WERI-Rb-1 (cell line): ENCODE measurements at regions not wholly inside any gene's neighbourhood (a gene's known extent, or its start where the extent isn't known, plus 50 kb on each side); places are given as distances from the start of the nearest gene placed in this dataset.

ENCODE experiments used
- DNase-seq: peaks from one replicate; pipeline ENCODE4 v3.0.0-alpha.2; 2020
- H3K27ac ChIP-seq: fragments of 250-450 bp; sonication (Bioruptor Pico); 2 replicates; pipeline ENCODE4 v1.5.1; 2020; ENCODE audit warnings: mild to moderate bottlenecking, moderate library complexity
- H3K27me3 ChIP-seq: fragments of 250-450 bp; sonication (Bioruptor Pico); 2 replicates; pipeline ENCODE4 v1.5.1; 2021; ENCODE audit warnings: mild to moderate bottlenecking, low read depth, moderate library complexity; ENCODE audit not compliant: insufficient read depth, severe bottlenecking
- H3K36me3 ChIP-seq: fragments of 250-450 bp; sonication (Bioruptor Pico); 2 replicates; pipeline ENCODE4 v1.5.1; 2020; ENCODE audit warnings: mild to moderate bottlenecking, moderate library complexity
- H3K4me3 ChIP-seq: 2 replicates; pipeline ENCODE4 v1.5.1; 2011; ENCODE audit warnings: low read depth, mild to moderate bottlenecking, control low read depth, low read length
- H3K9me3 ChIP-seq: fragments of 250-450 bp; sonication (Bioruptor Pico); 2 replicates; pipeline ENCODE4 v1.5.1; 2021; ENCODE audit warnings: mild to moderate bottlenecking, moderate library complexity; ENCODE audit not compliant: severe bottlenecking
- TF ChIP-seq, protein P1 (sequence below): IDR thresholded peaks from 2 replicates; pipeline ENCODE4 v1.5.1; 2011; ENCODE audit warnings: low read depth, mild to moderate bottlenecking, control low read depth, inconsistent platforms, low read length

GRCh38 chr2:150625303-150625702 lies 137.8 kb upstream of the RND3 start:
- no peak for DNase-seq
- no peaks in the 10 kb centered on the region for H3K9me3 ChIP-seq
- no peaks in the 10 kb centered on the region for H3K36me3 ChIP-seq
- H3K27ac ChIP-seq = no peak overlapping the region
- H3K27me3 ChIP-seq = no peaks in the 10 kb centered on the region
- no peak overlapping the region for H3K4me3 ChIP-seq
- TF ChIP-seq, protein P1, sequence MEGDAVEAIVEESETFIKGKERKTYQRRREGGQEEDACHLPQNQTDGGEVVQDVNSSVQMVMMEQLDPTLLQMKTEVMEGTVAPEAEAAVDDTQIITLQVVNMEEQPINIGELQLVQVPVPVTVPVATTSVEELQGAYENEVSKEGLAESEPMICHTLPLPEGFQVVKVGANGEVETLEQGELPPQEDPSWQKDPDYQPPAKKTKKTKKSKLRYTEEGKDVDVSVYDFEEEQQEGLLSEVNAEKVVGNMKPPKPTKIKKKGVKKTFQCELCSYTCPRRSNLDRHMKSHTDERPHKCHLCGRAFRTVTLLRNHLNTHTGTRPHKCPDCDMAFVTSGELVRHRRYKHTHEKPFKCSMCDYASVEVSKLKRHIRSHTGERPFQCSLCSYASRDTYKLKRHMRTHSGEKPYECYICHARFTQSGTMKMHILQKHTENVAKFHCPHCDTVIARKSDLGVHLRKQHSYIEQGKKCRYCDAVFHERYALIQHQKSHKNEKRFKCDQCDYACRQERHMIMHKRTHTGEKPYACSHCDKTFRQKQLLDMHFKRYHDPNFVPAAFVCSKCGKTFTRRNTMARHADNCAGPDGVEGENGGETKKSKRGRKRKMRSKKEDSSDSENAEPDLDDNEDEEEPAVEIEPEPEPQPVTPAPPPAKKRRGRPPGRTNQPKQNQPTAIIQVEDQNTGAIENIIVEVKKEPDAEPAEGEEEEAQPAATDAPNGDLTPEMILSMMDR = no peak

- no peak for DNase-seq
- Histone ChIP-seq H3K27me3 (no peaks in the 10 kb centered on the region), H3K9me3 (no peaks in the 10 kb centered on the region), H3K4me3 (no peak overlapping the region), H3K27ac (no peak overlapping the region), H3K36me3 (no peaks in the 10 kb centered on the region)
- TF ChIP-seq, protein P1 = no peak
Measured at GRCh38 chr2:150624001-150624401, 136.5 kb upstream of the RND3 start.

DNA sequence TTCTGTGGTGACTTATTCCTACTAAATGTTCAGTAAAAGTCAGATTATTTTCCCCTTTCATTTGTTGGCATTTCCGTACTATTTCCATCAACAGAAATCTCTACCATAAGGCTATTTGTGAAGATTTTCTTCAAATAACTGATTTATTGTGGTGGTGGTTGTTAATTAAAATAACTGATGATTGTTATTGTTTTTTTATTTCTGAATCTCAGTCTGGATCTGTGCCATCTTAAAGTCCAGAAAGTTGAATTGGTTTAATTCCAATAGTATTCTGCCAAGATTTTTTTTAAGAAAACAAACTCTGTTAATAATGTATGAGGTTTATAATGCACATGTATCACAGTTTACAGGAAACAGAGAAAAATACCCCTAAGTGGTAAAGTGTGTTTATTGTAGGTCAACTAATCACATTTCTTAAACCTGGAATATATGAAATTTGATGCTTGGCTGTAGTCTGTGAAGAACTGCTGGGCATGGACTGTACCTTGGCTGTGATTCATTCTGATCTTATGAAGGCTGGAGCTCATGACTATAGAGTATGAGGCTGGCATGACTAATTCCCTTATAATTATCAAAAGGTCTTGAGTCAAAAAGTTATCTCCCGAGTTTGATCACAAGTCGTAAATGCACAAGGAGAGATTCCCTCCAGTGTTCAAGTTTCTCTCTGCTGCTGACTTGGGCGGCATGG lies 134.2 kb upstream of the RND3 start:
- Histone ChIP-seq H3K27me3 (no peaks in the 10 kb centered on the region), H3K4me3 (no peak overlapping the region), H3K36me3 (no peaks in the 10 kb centered on the region), H3K9me3 (no peaks in the 10 kb centered on the region), H3K27ac (no peak overlapping the region)
- DNase-seq = no peak
- TF ChIP-seq, protein P1 = no peak

GRCh38 chr2:150620855-150621254 lies 133.4 kb upstream of the RND3 start:
- Histone ChIP-seq H3K9me3 (no peaks in the 10 kb centered on the region), H3K27me3 (no peaks in the 10 kb centered on the region), H3K4me3 (no peak overlapping the region), H3K36me3 (no peaks in the 10 kb centered on the region), H3K27ac (no peak overlapping the region)
- no peak for DNase-seq
- TF ChIP-seq, protein P1 = no peak

DNA sequence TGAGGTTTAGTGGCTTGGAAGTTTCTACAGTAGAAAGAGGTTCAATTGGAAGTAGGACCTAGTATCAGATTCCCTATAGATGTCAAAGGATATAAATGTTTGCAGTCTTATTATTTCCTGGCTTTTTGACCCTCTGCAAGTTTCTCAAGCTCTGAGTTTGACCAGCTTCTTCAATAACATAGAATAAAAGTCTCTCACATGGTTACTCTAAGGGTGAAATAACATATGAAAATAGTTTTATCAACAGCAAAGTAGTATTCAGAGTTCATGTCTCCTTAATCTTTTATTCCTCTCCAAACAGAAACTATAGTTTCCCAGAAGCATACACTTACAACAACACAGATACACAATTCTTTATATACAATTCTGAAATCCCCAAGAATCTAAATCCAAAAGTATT lies 132.9 kb upstream of the RND3 start:
- no peaks in the 10 kb centered on the region for H3K27me3 ChIP-seq
- TF ChIP-seq, protein P1 = no peak
- no peak for DNase-seq
- no peaks in the 10 kb centered on the region for H3K9me3 ChIP-seq
- H3K27ac ChIP-seq = no peak overlapping the region
- H3K4me3 ChIP-seq = no peak overlapping the region
- H3K36me3 ChIP-seq = no peaks in the 10 kb centered on the region
